GM21528 (cell line): ENCODE measurements at regions not wholly inside any gene's neighbourhood (a gene's known extent, or its start where the extent isn't known, plus 50 kb on each side); places are given as distances from the start of the nearest gene placed in this dataset.
"Not testable (repeated sequence)": the region's sequence is repeated elsewhere in the genome, so short reads cannot be mapped to it uniquely, and the experiment has no call there.

Experiments
- ATAC-seq: cut with Tn5 transposase; IDR thresholded peaks from one replicate; pipeline ENCODE4 v1.9.1; 2021; ENCODE audit warnings: mild to moderate bottlenecking, moderate library complexity; ENCODE audit not compliant: unreplicated experiment, low FRiP score

DNA sequence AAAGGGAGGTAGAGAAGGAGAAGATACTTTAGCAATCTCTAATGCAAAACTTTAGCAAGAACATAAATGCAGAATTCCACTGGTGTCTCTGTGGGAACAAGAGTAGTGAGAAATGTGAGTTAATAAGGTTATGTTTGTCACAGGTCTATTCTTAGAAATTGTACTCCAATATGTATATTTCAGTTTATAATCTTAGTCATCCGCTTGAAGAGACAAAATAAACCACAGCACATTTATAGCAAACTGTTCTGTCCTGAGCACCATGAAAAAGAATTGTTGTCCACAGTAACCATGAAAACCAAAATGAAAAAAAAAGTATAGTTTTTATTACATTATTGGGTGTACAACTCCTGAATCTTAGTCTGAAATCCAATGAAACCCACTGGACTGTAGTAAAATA lies 93.6 kb upstream of the TSLP start:
- no peak for ATAC-seq

DNA sequence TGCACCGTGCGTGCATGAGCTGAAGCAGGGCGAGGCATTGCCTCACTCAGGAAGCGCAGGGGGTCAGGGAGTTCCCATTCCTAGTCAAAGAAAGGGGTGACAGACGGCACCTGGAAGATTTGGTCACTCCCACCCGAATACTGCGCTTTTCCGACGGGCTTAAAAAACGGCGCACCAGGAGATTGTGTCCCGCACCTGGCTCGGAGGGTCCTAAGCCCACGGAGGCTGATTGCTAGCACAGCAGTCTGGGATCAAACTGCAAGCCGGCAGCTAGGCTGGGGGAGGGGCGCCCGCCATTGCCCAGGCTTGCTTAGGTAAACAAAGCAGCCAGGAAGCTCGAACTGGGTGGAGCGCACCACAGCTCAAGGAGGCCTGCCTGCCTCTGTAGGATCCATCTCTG lies 85.6 kb upstream of the TSLP start:
- ATAC-seq, result not testable (repeated sequence)

DNA sequence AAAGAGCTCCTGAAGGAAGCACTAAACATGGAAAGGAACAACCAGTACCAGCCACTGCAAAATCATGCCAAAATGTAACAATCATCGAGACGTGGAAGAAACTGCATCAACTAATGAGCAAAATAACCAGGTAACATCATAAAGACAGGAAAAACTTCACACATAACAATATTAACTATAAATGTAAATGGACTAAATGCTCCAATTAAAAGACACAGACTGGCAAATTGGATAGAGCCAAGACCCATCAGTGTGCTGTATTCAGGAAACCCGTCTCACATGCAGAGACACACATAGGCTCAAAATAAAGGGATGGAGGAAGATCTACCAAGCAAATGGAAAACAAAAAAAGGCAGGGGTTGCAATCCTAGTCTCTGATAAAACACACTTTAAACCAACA lies 83.9 kb upstream of the TSLP start:
- ATAC-seq, result not testable (repeated sequence)

DNA sequence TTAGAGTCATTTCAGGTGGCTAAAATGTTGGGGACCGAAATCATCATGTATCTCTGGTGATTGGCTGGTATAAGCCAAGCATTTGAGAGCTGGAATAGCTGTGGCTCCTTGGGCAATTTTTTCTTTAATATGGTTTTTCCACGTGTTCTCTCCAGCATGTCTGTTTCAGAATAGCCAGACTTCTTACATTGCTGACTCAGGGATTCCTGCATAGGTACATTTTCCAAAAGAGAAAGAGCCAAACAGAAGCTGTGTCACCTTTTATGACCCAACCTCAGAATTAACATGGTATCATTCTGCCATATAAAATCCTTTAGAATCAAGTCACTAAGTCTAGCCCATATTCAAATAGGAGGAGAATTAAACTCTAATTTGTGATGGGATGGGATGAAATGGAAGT lies 74.8 kb upstream of the TSLP start:
- ATAC-seq, result no peak

DNA sequence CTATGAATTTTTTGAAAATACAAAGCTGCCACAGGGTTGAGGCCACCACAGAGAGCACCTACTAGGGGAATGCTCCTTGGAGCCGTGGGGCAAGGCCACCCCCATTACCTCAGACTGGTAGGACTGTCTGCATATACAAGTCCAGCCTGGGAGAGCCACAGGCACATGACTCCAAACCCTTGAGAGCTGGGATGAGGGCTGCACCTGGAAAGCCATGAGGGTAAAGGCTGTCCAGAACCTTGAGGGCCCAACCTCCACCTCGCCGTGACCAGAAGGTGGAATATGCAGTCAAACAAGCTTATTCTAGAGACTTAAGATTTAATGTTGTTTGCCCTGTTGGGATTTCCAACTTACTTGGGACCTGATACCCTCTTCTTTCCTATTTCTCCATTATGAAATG lies 69.5 kb upstream of the TSLP start:
- ATAC-seq, result no peak

DNA sequence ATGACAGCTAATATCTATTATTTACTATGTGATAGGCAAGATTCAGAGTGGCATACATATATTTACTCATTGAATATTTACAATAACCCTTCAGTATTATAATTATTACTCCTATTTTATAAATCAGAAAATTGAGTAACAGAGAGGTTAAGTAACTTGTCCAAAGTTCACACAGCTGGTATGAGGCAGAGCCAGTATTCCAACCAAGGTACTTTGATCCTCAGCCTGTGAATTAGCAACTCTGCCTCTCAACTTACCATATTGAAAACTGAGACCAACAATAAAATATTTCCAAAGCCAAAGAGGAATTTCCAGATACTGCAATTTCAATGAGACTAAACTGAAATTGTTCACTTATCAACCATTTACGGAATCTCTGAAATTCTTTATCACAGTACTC lies 67.9 kb upstream of the TSLP start:
- ATAC-seq, result no peak

DNA sequence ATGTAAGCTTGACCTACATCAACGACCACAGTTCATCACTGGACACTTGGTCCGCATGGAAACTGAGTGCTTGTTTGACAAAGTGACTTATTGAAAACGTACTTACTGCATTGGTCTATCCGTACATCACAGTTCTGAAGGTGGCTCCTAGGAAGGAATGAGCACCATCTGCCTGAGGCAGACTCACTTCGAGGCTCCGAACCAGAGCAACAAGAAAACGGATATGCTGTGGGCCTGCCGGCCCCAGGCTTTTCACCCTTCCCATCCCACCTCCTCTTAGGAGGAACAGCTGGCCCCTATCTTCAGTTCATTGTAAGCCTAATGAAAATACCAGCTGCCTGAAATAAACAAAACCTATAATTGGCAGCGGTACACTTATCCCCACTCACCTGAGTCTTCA lies 67.2 kb upstream of the TSLP start:
- ATAC-seq, result no peak

DNA sequence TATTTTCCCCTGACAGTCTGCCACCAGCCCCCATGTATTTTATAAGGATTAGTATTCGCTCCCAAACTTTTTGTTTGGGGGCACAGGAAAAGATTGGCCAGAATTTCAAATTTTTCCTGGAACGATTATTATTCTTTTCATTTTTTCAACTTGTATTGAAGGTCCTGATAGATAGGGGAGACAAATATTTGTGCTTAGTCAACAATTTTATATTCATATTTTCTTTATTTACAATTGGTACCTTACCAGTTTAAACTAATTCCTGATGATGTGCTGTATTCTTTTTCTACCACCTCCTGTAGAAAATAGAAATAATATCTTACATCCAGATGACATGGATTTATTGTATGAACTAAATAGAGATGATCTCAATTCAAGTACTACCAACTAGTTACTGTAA lies 60.7 kb upstream of the TSLP start:
- no peak for ATAC-seq

DNA sequence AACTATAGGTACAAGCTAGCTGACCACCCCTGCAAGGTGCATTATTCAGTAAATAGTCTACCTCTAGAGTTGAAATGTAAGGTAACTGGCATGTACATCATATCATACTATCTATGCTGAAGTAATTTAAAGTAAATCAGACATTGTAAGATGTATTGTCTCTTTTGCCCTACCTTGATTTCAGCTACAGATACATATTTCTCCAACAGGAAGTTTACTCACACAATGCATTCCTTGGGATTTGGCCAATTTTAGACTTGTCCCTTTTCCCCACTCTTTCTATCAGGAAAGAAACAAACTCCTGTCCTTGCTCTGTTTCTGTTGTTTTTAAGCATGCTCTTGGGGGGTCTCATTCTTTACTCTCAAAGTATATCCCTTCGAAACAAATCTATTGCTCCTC lies 58.5 kb upstream of the TSLP start:
- no peak for ATAC-seq

DNA sequence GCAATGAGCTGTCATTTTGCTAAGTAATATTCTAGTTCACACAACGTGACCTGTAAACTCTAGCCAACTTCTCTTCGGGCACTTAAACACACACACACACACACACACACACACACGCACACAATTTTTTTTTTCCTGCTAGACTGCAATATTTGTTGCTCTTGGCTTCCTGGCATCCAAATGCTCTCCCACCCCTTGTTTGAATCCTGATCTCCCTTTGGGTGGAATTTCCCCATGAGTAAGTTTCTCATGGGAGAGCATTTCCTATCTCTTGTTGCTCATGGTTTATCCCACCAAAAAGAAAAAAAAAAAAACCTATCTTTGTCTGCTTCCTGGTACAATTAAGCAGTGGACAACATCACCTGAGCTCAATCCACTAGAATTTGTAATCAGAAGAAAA lies 54.7 kb upstream of the TSLP start:
- no peak for ATAC-seq

DNA sequence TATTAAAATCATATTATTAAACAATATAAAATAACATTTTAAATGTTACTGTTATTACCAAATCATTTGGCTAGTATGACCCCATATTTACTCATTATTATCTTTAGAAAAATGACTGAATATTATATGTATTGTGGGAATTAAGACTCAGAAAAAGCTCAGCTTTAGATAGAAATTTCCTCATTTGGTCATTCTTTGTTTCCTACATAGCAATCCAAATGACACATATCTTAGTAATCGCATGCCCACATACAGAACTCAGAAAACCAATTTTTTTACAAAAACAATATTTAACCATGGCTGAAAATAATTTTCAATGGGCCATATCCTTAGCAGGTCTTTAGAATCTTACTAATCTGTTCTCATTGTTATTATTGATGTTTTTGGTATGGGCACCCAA lies 53.8 kb upstream of the TSLP start:
- no peak for ATAC-seq
